Coronary artery (tissue), 2 donors: ENCODE measurements at regions not wholly inside any gene's neighbourhood (a gene's known extent, or its start where the extent isn't known, plus 50 kb on each side); places are given as distances from the start of the nearest gene placed in this dataset.

Experiments
- DNase-seq: peaks from one replicate; pipeline ENCODE4 v3.0.0-alpha.2; 2017; ENCODE audit warnings: low spot score
- H3K27ac ChIP-seq, 2 donors: fragments of 200-600 bp; sonication (generic); one replicate each; pipeline ENCODE4 v1.5.1; 2016 to 2019
- H3K4me3 ChIP-seq: fragments of 200-600 bp; sonication (generic); 2 replicates; pipeline ENCODE4 v1.5.1; 2016; ENCODE audit warnings: mild to moderate bottlenecking, moderate library complexity
- TF ChIP-seq, protein P1 (sequence below): fragments of 200-600 bp; sonication (generic); IDR thresholded peaks from one replicate; pipeline ENCODE4 v1.5.1; 2019; ENCODE audit warnings: antibody characterized with exemption

DNA sequence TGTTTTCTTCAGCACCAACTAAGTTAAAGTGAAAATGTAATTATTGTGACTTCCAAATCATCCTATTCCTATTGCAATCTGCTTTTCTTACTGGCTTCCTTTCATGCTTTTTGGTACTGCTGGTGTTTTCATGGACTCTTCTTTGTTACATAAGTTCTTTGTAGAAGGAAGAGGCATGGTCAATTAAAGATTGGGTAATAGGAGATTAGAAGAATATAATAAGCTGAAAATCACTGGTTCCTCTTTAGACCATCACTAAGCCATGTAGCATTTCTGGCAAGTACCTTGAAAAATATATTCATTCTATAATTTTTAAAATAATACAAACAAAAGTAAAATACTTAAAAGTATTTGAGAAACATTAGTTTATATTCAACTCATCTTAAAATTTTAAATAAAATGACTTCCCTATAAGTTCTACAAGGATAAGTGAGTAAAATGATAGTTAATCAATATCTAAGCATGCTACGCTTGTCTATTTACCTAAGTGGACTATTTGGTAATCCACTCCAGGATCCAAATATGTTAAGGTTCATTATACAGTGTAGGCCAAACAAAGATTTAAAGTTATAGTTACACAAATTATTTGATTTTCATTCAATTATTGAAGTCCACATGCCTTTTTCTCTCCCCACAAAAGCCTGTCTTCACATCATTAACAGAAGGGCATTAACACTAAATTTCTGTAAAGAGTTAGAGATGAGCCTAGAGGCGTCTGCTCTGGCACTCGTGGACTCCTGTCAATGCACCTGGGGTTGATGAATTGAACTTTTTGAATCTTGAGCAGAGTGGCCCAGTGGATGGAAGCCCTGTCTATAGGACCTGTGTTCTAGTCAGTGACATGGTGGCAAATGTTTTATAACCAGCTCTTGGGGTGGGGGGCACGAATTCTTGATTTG is 408.1 kb downstream of the INHBA start:
- Histone ChIP-seq H3K27ac (no peak overlapping the region), H3K4me3 (no peak overlapping the region)
- TF ChIP-seq, protein P1, sequence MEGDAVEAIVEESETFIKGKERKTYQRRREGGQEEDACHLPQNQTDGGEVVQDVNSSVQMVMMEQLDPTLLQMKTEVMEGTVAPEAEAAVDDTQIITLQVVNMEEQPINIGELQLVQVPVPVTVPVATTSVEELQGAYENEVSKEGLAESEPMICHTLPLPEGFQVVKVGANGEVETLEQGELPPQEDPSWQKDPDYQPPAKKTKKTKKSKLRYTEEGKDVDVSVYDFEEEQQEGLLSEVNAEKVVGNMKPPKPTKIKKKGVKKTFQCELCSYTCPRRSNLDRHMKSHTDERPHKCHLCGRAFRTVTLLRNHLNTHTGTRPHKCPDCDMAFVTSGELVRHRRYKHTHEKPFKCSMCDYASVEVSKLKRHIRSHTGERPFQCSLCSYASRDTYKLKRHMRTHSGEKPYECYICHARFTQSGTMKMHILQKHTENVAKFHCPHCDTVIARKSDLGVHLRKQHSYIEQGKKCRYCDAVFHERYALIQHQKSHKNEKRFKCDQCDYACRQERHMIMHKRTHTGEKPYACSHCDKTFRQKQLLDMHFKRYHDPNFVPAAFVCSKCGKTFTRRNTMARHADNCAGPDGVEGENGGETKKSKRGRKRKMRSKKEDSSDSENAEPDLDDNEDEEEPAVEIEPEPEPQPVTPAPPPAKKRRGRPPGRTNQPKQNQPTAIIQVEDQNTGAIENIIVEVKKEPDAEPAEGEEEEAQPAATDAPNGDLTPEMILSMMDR, result no peak
- no peak for DNase-seq

- H3K27ac ChIP-seq, result no peak overlapping the region
- no peak for DNase-seq
- H3K4me3 ChIP-seq, result no peak overlapping the region
- TF ChIP-seq, protein P1, result no peak
These were observed 410.4 kb downstream of the INHBA start for GRCh38 chr7:41292487-41292886.

DNA sequence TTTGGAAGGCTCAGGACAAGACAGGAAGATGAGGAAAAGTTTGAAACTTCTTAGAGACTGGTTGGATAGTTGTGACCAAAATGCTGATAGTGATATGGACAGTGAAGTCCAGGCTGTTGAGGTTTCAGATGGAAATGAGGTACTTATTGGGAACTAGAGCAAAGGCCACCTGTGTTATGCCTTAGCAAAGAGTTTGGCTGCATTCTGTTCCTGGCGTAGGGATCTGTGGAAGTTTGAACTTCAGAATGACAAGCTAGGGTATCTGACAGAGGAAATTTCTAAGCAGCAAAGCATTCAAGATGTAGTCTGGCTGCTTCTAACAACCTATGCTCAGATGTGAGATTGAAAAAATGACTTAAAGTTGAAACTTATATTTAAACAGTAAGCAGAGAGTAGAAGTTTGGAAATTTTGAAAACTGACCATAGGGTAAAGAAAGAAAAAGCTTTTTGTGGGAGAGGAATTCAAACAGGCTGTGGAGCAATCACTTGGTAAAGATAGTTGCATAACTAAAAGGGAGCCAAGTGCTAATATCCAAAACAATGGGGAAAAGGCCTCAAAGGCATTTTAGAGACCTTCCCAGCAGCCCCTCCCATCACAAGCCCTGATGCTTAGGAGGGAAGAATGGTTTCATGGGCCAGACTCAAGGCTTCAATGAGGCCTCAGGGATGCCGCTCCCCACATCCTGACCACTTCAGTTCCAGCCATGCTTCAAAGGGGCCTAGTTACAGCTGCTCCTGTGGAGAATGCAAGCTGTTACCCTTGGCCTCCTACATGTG is 415.1 kb downstream of the INHBA start:
- H3K4me3 ChIP-seq, result no peak overlapping the region
- no peak for DNase-seq
- no peak overlapping the region for H3K27ac ChIP-seq
- TF ChIP-seq, protein P1, result no peak

DNA sequence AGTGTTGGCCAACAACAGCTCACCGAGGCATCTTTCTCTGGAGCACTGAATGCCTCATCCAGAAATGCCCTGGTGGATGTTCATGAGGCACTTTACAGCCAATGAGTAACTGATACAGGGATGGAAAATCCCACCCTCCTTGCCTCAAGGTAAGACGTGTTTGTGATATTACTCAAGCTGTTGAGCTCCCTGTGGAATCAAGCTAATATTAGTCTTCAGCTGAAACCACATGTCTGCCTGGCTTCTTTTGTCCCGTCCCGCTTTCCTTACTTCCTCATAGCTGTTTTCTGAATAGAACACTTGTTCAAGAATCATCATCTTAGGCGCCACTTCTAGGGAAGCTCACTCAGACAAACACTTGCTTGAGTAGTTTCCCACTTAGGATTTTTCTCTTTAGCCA is 422.4 kb downstream of the INHBA start:
- no peak for DNase-seq

GRCh38 chr7:41277561-41277960 is 425.3 kb downstream of the INHBA start:
- Histone ChIP-seq H3K4me3 (no peak overlapping the region), H3K27ac (no peak overlapping the region)
- DNase-seq, result no peak
- TF ChIP-seq, protein P1, result no peak

More for the DNA sequence above, 422.4 kb downstream of the INHBA start:
- TF ChIP-seq, protein P1, result no peak
- Histone ChIP-seq H3K27ac (no peak overlapping the region), H3K4me3 (no peak overlapping the region)

- no peak overlapping the region for H3K4me3 ChIP-seq
- no peak overlapping the region for H3K27ac ChIP-seq
- no peak for DNase-seq
- TF ChIP-seq, protein P1, result no peak
These were observed 427.6 kb downstream of the INHBA start for GRCh38 chr7:41275255-41275654.
